HG03097 (cell line): ENCODE measurements at regions not wholly inside any gene's neighbourhood (a gene's known extent, or its start where the extent isn't known, plus 50 kb on each side); places are given as distances from the start of the nearest gene placed in this dataset.

Experiments
- ATAC-seq: cut with Tn5 transposase; IDR thresholded peaks from one replicate; pipeline ENCODE4 v1.9.1; 2021; ENCODE audit not compliant: unreplicated experiment, low FRiP score

- ATAC-seq: no peak
Measured at GRCh38 chr18:34590503-34590902, 119.6 kb upstream of the DTNA start.

GRCh38 chr18:34591920-34592444 is 118.1 kb upstream of the DTNA start:
- ATAC-seq: no peak

GRCh38 chr18:34592481-34592880 is 117.6 kb upstream of the DTNA start:
- no peak for ATAC-seq

- no peak for ATAC-seq
Measured at GRCh38 chr18:34592961-34593382, 117.1 kb upstream of the DTNA start.

GRCh38 chr18:34594266-34594665 is 115.8 kb upstream of the DTNA start:
- no peak for ATAC-seq

- ATAC-seq: no peak
Measured at GRCh38 chr18:34595690-34596089, 114.4 kb upstream of the DTNA start.

- no peak for ATAC-seq
Measured at GRCh38 chr18:34598120-34598635, 111.9 kb upstream of the DTNA start.

- ATAC-seq: no peak
Measured at GRCh38 chr18:34600158-34600557, 109.9 kb upstream of the DTNA start.

GRCh38 chr18:34600874-34601656 is 109.0 kb upstream of the DTNA start:
- no peak for ATAC-seq

GRCh38 chr18:34604591-34604990 is 105.5 kb upstream of the DTNA start:
- no peak for ATAC-seq

- no peak for ATAC-seq
Measured at GRCh38 chr18:34606851-34607250, 103.2 kb upstream of the DTNA start.

- no peak for ATAC-seq
Measured at GRCh38 chr18:34608064-34608463, 102.0 kb upstream of the DTNA start.

GRCh38 chr18:34609986-34610648 is 100.0 kb upstream of the DTNA start:
- ATAC-seq: no peak

GRCh38 chr18:34611904-34612303 is 98.2 kb upstream of the DTNA start:
- no peak for ATAC-seq

GRCh38 chr18:34620258-34620861 is 89.7 kb upstream of the DTNA start:
- no peak for ATAC-seq

GRCh38 chr18:34623557-34623956 is 86.5 kb upstream of the DTNA start:
- no peak for ATAC-seq

GRCh38 chr18:34624551-34624950 is 85.5 kb upstream of the DTNA start:
- no peak for ATAC-seq

- ATAC-seq: no peak
Measured at GRCh38 chr18:34626404-34627136, 83.5 kb upstream of the DTNA start.

- ATAC-seq: no peak
Measured at GRCh38 chr18:34627137-34627920, 82.8 kb upstream of the DTNA start.
